ENCODE measurements at regions not wholly inside any gene's neighbourhood (a gene's known extent, or its start where the extent isn't known, plus 50 kb on each side); places are given as distances from the start of the nearest gene placed in this dataset.

DNA sequence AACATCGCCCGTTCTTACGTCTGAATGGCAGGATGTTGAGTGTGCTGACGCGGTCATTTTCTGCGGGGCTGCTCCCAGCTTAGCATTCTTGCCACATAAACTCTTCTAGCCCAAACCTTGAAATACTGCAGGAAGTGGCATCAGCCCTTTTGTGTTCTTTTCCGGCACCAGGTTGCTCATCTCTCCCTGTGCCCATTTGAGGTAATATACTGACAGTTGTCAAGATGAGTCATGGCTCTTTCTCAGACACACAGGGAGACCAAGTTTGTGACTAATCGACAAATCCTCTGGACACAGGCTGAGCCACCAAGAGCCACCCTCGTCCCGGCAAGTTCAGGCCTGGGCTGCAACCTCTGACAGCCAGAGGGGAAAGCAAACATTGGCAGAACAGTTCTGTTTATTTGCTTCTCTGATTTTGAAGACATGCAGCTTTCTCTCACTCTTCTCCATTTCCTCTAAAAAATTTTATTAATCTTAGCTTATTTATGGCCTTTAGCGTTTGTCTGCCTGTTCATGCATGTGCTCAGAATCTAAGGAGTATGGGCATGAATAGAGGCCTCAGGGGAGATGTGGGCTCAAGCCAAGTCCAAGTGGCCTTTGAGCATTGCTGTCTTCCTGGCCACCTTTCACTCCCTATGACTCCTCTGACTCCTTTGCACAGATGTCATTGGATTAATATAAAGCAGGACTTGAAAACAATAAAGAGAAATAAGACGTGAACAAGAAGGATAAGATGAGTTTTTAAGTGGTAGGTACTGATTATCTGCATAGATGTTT lies 328.2 kb upstream of the JAG1 start:
- DNase-seq, result no peak

DNA sequence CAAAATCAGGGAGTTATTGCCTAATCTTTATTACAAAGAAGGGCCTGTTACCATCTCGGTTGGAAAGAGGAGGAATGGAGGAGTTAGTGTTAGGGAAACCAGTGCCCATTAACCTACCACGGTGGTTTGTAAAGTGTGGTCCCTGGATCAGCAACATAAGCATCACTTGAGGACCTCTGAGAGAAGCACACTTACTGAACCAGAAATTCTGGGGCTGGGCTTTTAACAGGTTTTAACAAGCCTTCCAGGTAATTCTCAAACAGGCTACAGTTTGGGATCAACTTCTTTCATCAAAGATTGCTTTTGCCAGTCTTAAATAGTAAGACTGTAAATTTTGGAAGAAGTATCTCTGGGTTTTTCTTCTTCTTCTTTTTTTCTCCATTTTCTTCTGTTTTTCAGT lies 329.5 kb upstream of the JAG1 start:
- DNase-seq, result no peak

DNA sequence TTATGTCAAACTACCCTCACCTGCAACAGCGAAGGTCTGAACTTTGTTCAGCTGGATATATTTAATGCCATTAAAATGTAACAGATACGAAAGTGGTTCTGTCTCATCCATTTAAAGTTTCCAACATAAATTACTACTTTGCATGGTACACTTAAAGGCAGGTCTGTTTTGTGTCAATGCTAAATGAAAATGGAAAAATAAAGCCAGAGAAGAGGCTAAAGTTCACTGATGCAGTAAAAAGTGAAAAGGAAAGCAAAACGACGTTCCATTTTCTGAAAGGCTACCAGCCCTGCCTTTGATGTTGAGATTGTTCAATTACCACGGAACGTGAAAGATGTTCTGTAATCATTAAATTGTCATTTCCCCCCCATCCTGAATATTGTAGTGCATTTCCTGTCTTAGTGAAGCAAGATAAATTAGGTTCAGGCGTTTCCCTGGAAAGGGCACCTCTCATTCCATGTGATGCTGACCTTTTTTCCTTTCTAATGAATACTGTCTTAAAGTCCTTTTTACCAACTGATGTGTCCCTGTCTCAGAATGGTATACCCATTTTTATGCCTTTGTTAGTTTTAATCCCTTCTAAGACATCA lies 334.7 kb upstream of the JAG1 start:
- DNase-seq, result no peak

DNA sequence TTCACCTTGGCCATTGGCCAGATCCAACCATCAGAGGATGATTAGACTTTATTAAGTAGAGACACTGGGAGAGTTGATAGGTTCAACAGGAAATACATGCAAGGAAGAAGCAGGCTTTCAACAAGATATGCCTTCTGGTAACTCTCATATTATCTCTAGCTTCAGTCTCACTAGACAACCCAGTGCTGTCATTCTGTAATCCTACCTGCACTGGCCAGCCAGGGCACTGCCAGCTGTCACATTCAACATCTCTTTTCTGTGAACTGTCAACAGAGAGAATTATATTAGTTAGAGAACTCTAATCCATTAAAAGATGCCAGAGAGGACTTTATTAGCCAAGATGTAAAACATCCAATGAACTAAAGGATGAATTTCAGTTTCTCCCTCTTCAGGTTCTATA lies 337.9 kb upstream of the JAG1 start:
- no peak for DNase-seq

DNA sequence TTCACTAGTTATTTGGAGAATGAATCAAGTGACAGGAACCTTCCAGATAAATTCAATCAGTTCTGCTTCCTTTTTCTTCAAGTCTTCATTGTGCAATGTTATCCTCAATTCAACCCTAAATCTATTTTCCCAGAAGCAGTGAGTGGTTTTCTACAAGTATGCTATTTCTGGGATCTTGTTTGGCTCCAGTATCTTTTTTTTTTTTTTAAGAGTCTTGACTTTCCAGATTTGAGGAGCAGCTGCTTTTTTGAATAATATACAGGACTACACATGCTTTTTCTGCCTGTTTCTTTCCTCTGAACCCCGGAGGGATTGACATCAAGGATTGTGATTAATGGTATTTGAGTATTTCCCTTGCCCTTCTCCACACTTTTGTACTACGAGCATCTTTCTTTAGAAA lies 339.2 kb upstream of the JAG1 start:
- no peak for DNase-seq

DNA sequence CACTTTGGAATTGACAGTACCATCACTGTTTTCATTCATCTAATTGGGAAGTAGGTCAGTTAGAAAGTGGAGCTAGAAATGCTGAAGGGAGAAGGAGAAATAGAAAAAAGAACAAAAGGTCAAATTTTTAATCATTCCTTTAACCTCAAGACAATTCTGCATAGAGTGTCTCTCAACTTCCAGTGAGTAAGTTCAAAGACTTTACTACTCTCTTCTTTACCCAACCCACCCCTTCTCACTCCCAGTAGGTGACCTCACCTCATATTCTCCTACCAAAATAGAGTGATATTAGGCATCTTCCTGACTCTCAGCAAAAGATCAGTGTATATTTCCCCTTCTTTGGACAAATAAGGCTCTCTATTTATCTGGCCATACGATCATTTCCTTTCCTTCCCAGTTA lies 340.0 kb upstream of the JAG1 start:
- DNase-seq, result no peak

DNA sequence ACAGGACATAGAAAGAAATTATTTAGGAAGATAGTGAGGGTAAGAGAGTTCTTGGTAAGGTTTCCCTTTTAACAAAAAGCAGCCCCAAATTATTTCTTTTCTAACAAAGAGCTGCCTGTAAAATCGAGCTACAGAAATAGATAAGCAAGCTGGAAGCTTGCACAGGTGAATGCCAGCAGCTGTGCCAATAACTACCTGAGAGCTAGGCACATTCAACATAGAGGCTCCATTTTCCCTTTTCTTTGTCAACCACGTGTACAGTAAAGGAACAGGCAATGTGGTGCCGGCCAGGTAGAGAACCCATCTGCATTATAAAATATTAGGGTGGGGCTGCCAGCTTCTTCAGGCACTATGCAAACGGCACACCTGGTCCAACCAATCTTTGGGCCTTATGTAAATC lies 341.6 kb upstream of the JAG1 start:
- DNase-seq, result no peak

DNA sequence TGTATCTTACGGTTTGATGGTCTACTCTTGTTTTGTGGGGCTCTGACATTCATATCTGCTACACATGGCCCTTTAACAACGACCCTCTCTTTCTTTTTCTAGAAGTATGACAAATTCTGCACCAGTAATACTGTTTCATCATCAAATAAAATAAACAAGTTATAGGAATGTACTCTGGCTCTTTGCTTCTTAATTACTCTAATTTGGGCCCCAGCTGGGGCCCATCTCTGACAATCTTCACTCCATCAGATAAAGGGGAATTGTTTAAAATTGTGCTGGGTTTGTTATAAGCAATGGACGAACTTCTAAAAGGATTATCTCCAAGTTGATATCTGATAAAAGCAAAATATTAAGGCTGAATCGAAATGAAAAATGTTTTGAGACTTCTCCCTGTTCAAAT lies 343.6 kb upstream of the JAG1 start:
- no peak for DNase-seq

DNA sequence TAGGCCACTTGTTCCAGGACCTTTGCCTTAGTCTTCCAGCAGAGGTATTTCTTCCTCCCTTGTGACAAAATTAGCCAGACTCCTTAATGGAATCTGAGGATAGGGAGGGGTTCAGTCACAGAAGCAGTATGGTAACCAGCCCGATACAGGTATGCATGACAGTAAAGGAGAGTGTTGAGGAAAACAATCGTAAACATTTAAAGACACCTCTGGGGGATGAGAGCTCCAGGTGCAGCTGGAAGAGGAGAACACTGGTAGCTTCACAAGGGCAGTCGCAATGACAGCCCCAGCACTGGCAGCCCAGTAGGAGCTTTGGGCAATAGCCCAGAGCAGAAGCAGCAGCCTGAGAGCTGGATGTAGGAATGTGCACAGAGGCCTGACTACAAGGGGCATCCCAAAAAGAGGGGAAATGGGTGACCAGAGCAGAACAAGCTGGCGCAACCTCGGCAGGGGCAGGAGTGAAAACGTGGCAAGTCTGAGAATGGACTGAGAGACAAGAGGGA lies 344.9 kb upstream of the JAG1 start:
- DNase-seq, result no peak

DNA sequence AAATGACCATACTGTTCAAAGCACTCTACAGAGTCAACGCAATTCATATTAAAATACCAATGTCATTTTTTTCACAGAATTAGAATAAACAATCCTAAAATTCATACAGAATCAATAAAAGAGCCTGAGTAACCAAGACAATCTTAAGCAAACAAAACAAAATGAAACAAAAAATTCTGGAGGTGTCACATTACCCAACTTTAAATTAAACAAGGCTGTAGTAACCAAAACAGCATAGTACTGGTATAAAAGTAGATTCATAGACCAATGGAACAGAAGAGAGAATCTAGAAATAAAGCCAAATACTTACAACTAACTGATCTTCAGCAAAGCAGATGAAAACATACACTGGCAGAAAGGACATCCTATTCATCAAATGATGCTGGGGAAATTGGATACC lies 346.9 kb upstream of the JAG1 start:
- no peak for DNase-seq

DNA sequence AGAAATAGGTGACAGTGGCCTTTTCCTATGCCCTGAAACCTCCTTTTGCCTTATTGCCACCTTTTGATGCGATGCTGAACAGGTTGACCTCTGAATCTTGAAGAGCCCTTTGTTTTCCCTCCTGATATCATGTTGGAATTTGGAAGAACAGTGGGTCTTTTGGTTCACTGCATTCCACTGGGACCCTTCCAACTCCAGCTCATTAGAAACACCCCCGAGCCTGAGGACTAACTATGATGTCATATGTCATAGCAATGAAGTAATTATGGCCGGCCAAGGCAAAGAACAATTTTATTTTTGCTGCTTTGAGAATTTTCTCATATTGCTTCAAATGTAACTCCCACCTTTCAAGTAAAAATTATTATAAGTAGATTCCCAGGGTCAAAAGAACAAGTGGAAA lies 353.4 kb upstream of the JAG1 start:
- no peak for DNase-seq

DNA sequence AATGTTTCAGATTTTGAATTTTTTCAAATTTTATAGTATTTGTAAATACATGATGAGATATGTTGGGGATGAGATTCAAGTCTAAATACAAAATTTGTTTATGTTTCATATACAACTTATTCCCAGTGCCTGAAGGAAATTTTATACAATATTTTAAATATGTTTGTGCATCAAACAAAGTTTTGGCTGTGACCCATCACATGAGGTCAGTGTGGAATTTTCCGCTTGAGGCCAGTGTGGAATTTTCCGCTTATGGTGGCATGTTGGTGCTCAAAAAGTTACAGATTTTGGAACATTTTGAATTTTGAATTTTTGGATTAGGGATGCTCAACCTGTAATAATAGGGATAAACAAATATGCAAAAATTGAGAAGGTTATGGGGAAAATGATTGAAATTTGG lies 356.6 kb upstream of the JAG1 start:
- DNase-seq, result no peak

DNA sequence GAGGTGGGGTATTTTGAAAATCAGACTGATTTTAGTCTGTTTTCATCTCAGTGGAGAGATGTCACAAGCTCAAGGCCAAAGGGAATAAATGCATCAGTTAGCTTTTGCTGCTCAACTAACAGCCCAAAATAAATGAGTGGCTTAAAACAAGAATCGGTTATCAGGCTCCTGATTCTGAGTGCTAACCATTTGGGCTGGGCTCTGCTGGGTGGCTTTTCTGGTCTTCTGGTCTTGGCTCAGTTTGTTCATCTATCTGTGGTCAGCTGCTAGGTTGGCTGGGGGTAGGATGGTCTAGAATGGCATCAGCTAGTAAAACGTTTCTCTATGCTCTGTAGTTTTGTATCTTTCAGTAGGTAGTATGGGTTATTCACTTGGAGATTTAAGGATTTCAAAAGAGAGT lies 357.5 kb upstream of the JAG1 start:
- no peak for DNase-seq

DNA sequence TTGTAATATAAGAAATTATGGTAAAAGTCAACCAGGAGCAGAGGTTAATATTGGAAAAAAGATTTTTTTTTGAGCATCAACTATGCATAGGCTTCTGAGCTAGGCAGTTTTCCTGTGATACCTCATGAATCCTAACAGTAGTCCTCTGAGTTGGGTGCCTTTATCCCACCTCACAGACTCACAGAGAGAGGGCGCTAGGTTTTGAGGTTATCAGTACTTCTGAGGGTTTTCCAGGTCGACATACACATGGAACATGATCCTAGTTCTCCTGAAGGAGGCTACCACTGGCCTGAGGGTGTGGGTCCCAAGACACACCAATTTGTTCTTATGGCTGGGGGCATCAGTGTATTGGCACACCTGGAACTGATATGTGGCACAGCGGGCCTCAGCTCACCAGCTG lies 358.8 kb upstream of the JAG1 start:
- no peak for DNase-seq

DNA sequence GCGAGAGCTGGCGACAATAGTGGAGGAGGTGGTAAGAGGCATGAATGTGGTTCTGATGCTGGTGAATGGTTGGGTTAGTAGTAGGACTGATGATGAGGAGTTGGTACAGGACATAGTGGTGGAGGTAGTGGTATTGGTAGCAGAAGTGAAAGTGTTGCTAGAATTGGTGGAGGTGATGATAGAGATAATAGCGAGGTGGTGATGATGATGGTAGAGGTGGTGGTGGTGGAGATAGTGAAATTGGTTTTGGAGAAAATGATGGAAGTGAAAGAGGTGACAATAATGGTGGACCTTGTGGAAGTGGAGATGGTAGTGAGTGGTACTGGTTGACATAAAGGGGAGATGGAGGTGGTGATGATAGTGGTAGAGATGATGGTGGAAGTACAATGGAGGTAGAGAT lies 360.2 kb upstream of the JAG1 start:
- no peak for DNase-seq

DNA sequence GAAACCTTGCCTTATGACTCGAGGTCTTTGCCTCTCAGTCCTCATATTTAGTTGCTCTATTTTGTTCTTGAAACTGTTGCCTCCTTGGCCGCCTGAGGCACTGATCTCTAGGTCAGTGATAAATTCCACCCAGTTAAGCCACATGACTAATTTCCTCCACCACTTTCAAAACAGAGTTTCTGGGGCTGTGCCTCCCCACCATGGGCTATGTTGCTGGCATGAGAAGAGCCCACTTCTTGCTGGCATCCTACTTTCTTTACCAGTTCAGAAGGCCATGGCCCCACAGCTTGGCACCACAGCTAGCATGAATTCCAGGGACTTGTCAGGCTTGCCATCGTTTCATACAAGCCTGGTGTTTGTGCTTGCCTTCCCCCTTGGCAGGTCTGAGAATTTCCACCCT lies 361.4 kb upstream of the JAG1 start:
- no peak for DNase-seq

DNA sequence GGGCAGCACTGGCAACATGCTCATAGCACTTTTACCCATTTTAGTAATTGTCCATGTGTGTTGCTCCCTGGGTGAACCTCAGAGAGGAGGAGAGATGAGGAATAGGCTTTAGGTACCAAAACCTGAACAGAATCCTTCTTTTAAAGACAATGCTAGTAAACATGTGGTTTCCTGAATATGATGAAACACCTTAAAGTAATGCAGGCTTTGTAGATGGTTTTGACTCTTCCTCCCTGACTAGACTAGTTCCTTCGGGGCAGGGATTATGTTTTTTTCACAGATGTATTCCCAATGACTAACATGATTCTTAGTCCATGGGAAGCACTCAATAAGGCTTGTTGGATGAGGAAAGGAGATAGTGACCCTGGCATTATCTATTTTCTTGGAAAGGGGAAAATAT lies 367.6 kb upstream of the JAG1 start:
- DNase-seq, result no peak

DNA sequence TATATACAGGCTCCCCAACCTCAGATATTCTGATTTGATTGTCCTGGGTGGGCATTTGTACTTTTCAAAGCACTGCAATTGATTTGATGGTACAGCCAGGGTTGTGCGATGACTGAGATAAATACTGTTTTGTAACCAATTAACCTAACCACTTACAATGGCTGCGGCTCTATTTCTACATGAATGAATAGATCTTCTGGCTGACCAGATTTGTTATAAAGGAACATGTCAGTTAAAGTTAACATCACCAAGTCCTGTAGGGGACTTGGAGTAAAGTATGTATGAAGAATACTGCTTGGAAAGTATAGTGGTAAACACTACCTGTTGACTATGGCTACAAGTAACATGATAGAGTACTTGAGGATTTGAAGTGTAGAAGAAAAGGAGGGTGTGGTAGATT lies 369.2 kb upstream of the JAG1 start:
- no peak for DNase-seq

DNA sequence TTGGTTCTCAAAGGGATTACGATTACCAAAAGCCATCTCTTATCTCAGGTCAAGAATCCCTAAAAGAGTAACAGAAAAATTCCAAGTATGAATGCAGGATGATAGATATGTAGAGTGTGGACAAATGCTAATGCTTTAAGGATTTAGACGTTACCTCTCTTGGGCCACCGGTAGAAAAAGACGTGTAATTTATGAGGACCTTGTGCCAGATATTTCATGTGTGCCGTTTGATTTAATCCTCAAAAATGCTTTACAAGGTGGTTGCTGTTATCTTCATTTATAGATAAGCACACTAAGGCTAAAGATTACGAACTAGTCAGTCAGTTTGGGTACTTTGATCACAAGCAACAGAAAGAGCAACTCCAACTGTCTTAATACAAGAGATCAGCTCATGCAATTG lies 370.8 kb upstream of the JAG1 start:
- DNase-seq, result no peak

DNA sequence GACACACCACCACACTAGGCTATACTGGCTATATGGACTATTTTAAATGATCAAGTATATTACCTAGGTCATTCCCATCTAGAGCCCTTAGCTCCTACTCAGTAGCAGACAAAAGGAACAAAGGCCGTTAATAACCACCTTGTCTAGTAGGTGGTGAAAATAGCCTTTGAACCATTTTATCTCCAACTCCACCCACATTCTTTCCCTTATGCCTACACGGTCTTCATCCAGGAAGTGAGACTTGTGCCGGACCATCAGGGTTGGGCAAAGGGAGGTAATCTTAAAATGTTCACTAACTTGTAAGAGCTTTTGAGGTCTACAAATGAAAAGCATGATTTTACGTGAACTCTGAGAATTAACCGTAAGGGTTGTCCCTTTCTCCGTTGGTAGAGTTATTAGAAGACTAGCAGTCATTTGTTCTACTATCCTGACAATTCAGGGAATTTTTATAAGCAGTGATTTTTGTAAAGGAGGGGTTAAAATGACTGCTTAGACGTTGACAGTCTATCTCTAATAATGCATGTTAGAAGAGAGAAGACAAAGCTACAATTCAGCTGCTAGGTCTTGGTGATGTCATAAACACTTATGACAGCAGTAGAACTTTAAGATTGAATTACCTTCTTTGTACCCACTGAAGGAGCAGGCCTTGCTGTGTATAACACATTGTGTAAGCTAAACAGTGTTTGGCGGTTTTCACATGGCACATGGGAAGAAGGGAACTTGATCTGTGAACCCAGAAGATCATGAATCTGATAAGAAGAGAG lies 371.8 kb upstream of the JAG1 start:
- DNase-seq, result no peak

DNA sequence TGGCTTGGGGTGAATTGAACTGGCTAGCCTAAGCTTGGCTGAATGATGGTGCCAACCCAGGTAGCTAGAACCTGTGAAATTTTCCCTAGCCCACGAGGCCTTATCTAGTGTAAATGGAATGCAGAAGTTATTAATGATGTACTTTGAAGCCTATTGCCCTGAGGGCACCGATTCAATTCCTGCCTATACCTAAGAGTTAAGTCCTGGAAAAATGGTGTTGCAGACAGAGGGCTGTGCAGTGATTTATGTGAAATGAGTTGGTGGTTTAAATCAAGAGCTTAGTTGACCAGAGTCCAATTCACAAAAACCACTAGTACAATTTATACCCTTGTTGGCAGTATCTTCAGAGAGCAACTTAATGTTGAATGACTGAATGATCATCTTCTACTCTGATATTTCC lies 373.8 kb upstream of the JAG1 start:
- DNase-seq, result no peak

DNA sequence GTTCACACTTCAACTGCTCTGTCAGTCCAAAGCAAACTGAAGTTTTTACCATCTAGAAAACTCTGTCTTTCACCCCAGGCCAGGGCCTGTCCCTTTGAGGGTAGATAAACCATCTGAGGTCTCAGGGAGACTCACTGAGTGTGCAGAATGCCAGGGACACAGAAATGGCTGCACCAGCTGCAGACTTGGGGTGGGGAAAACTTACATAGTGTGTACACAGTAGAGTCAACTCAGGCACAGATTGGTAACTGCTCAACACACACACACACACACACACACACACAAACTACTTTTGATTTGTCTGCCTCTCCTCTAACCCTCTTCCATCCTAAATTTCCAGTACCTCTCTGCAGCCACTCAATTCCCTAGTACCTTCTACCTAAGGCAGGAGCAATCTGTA lies 374.9 kb upstream of the JAG1 start:
- no peak for DNase-seq

DNA sequence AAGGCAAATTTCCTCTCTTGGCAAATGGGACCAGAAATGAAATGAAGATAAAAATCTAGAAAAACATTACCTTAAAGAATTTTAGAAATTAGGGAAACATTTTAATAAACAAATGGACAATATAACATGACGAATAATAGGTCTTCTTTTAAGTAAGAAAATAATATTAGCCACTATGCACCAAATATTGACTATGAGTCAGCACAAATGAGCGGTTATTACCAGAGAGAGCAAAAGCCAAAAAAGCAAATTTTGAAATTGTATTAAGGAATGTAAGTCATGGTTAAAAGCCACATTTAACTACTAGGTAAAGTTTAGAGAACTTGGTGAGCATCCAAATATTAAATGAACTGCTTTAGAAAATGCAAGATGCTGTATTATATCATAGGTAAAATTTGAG lies 376.6 kb upstream of the JAG1 start:
- no peak for DNase-seq

DNA sequence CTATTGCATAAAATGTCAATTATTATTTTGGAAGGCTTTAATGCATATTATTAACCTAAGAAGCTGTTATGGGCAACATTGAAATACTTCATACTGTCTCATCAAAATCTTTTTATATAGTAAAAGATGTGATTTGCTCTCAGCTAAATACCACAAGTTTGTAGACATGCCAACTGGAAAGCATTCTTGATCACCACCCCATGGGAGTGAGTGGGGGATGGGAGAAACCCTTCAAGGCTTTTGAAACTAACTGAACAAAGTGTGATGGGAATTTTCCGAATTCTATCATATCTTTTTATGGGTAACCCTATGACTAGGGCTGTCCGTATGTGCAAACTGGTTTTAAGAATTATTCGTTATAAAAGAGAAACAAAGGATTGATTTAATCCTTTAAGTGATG lies 377.3 kb upstream of the JAG1 start:
- no peak for DNase-seq

Measured in cerebellar nuclear complex (tissue), 1 donor.